SH-SY5Y (cell line): ENCODE measurements at regions not wholly inside any gene's neighbourhood (a gene's known extent, or its start where the extent isn't known, plus 50 kb on each side); places are given as distances from the start of the nearest gene placed in this dataset.

Source experiments
- GATA2 ChIP-seq: IDR thresholded peaks from 2 replicates; pipeline ENCODE4 v1.6.1; 2011; ENCODE audit warnings: mild to moderate bottlenecking, low read depth, low read length
- GATA3 ChIP-seq: IDR thresholded peaks from 2 replicates; pipeline ENCODE4 v1.6.1; 2011; ENCODE audit warnings: low read depth, mild to moderate bottlenecking, low read length, moderate library complexity

DNA sequence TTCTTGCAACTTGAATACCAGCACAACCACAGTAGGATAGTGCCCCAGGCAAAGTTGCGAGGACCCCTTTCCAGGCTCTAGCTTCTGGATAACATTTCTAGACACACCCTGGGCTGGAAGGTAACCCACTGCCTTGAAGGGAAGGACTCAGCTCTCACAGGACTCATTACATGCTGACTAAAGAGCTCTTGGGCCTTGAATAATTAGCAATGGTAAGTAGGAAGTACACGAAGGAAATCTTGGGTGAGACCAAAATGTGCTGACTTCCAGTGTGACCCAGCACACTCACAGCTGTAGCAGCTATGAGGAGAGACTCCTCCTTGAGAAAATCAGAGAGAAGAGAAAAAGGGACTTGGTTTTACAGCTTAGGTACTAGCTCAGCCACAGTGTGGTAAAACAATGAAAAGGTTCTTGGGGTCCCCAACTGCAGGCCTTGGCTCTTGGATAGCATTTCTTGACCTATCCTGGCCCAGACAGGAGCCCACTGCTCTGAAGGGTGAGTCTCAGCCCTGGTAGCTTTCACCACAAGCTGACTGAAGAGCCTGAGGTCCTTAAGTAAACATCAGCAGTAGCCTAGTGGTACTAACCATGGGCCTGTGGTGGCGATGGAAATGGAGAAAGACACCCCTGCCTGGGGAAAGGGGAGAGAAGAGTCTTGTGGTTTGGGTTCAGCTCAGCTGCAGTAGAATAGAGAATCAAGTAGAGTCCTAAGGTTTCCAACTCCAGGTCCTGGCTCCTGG is 621.7 kb downstream of the SEMA5A start:
- TF ChIP-seq GATA3, result no peak
- no peak for TF ChIP-seq GATA2
